ENCODE measurements at regions not wholly inside any gene's neighbourhood (a gene's known extent, or its start where the extent isn't known, plus 50 kb on each side); places are given as distances from the start of the nearest gene placed in this dataset.

GRCh38 chr1:90821788-90822359 is 104.8 kb upstream of the BARHL2 start:
- no TSS peak for BruUV-seq (replicated peaks)
- H3K4me1 ChIP-seq (ENCODE audit: control insufficient read depth, insufficient read depth, low read length): no peaks in the 10 kb centered on the region
- H3K27me3 ChIP-seq (ENCODE audit: control insufficient read depth, insufficient read depth, low read length): no peaks in the 10 kb centered on the region
- no peaks in the 10 kb centered on the region for H3K36me3 ChIP-seq (ENCODE audit: control insufficient read depth, insufficient read depth, low read length)
- no peak for DNase-seq (ENCODE audit: low read depth, low spot score)
- CTCF ChIA-PET: no interaction called here
- no peak for ATAC-seq
- H3K4me3 ChIP-seq (ENCODE audit: low read depth in 2 of 2, low read length in 2 of 2): no peak overlapping the region
- TF ChIP-seq SIN3A (IDR thresholded peaks at IDR 0.05; ENCODE audit: borderline replicate concordance, insufficient read depth, low read depth, low read length) (no peak), POLR2AphosphoS5 (IDR thresholded peaks at IDR 0.05; ENCODE audit: low read depth, low read length) (no peak), TCF7L2 (IDR thresholded peaks at IDR 0.05; ENCODE audit: low read depth, low read length) (no peak), CTCF (IDR thresholded peaks at IDR 0.05) (no peak), REST (IDR thresholded peaks at IDR 0.05; ENCODE audit: insufficient read depth in 1 of 2, low read depth in 2 of 2, low read length in 1 of 2) (no peak)
- POLR2A ChIA-PET: no interaction called here
- H3K9me3 ChIP-seq (ENCODE audit: control insufficient read depth, insufficient read depth, low read depth, low read length): no peaks in the 10 kb centered on the region
- no peak overlapping the region for H3K27ac ChIP-seq (ENCODE audit: low read length)
- in situ Hi-C loops (cut with HindIII; ENCODE audit: low pct_unique_long_range_greater_than_20kb, low sequenced_read_pairs) (no loop called here), intact Hi-C loops (cut with micrococcal nuclease; ENCODE audit: unreplicated experiment) (no loop called here)

GRCh38 chr1:90821152-90821787 is 104.2 kb upstream of the BARHL2 start:
- POLR2A ChIA-PET: no interaction called here
- no peak for DNase-seq (ENCODE audit: low read depth, low spot score)

More at GRCh38 chr1:90821152-90821787, 104.2 kb upstream of the BARHL2 start:
- CTCF ChIA-PET: no interaction called here
- no TSS peak for BruUV-seq (replicated peaks)
- intact Hi-C loops (cut with micrococcal nuclease; ENCODE audit: unreplicated experiment): no loop called here
- ATAC-seq: no peak
- no peak overlapping the region for H3K27ac ChIP-seq (ENCODE audit: low read length)
- in situ Hi-C loops (cut with HindIII; ENCODE audit: low pct_unique_long_range_greater_than_20kb, low sequenced_read_pairs): no loop called here
- no peaks in the 10 kb centered on the region for H3K36me3 ChIP-seq (ENCODE audit: control insufficient read depth, insufficient read depth, low read length)
- TF ChIP-seq POLR2AphosphoS5 (IDR thresholded peaks at IDR 0.05; ENCODE audit: low read depth, low read length) (no peak), CTCF (IDR thresholded peaks at IDR 0.05) (no peak), REST (IDR thresholded peaks at IDR 0.05; ENCODE audit: insufficient read depth in 1 of 2, low read depth in 2 of 2, low read length in 1 of 2) (no peak), SIN3A (IDR thresholded peaks at IDR 0.05; ENCODE audit: borderline replicate concordance, insufficient read depth, low read depth, low read length) (no peak), TCF7L2 (IDR thresholded peaks at IDR 0.05; ENCODE audit: low read depth, low read length) (no peak)
- H3K9me3 ChIP-seq (ENCODE audit: control insufficient read depth, insufficient read depth, low read depth, low read length): no peaks in the 10 kb centered on the region
- H3K27me3 ChIP-seq (ENCODE audit: control insufficient read depth, insufficient read depth, low read length): no peaks in the 10 kb centered on the region
- H3K4me1 ChIP-seq (ENCODE audit: control insufficient read depth, insufficient read depth, low read length): no peaks in the 10 kb centered on the region
- no peak overlapping the region for H3K4me3 ChIP-seq (ENCODE audit: low read depth in 2 of 2, low read length in 2 of 2)
